GM19455 (cell line): ENCODE measurements at regions not wholly inside any gene's neighbourhood (a gene's known extent, or its start where the extent isn't known, plus 50 kb on each side); places are given as distances from the start of the nearest gene placed in this dataset.
"Not testable (repeated sequence)": the region's sequence is repeated elsewhere in the genome, so short reads cannot be mapped to it uniquely, and the experiment has no call there.

ENCODE experiments used
- ATAC-seq: cut with Tn5 transposase; IDR thresholded peaks from one replicate; pipeline ENCODE4 v1.9.1; 2021; ENCODE audit not compliant: unreplicated experiment

DNA sequence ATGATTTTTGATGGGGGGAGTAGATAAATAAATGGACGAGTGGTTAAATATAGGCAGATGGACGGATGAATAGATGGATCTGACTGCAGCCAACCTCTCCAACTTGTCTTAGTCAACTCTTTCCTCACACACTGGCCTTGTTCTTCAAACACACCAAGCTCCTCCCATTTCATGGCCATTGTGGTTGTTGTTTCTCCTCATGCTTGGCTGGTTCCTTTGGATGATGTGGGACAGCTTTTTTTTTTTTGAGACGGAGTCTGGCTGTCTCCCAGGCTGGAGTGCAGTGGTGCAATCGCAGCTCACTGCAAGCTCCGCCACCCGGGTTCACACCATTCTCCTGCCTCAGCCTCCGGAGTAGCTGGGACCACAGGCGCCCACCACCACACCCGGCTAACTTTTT is 155.2 kb downstream of the ZNF281 start:
- ATAC-seq, result not testable (repeated sequence)

DNA sequence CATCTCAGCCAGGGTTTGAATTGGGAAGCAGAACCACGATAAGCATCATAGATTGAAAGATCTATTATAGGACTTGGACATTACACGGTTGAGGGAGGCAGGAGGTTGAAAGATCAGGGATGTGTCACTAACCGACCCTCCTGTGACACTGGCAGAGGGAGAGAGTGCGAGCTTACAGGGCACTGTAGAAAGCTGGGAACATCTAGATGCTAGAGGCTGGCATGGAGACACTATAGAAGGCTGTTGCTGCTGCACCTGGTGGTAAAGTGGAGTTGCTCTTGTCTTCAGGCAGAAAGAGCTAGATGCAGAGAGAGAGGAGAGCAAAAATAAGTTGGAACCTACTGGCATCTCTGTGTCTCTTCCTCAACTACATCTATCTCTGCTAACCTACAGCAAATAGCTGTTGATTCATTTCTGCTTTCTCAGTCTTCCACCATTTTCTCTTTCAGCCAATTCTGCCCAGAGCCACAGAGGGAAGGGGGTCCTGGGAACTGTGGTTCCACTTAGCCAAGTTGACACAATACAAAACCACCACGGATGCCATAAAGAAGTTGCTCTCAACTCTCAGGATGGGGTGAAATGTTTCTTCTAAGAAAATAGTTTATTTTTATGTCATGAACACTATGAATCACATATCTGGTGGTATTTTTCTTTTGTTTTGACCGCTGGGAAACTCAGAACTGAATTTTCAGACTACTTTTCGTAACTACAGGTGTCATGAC is 155.9 kb downstream of the ZNF281 start:
- no peak for ATAC-seq

DNA sequence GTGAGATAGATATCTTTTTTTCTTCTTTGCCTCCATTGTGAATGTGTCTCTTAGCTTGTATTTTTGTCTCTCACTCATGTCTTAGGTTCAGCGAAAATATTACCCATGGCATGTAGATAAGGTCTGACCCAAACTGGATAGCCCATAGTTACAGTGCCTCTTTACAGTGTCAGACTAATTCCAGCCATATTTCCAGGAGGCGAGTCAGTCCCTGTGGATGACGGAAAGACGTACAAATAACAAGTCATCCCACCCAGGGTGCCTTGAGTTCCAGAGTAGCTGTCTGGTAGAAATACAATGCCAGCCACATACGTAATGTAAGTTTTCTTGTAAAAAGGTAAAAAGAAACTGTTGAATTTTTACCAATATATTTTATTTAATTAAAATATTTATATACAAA is 157.3 kb downstream of the ZNF281 start:
- ATAC-seq, result no peak

DNA sequence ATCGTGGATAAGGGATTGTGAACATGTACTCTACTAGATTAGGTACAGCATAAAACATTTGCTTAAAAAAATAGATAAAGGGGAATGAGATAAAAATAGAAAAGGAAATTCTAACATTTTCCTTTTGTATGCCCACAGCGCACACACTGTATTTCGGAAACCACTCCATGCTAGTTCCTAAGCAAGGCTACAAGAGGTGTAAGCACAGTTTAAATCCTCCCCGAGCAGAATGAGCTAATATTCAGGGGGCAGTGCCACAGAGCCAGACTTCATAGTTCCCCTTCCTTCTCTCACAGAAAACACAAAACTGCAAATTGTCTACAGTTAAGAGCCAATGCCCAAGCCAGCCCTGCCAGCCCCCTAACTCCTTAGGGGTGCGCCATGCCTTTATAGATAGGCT is 159.4 kb downstream of the ZNF281 start:
- ATAC-seq, result no peak

DNA sequence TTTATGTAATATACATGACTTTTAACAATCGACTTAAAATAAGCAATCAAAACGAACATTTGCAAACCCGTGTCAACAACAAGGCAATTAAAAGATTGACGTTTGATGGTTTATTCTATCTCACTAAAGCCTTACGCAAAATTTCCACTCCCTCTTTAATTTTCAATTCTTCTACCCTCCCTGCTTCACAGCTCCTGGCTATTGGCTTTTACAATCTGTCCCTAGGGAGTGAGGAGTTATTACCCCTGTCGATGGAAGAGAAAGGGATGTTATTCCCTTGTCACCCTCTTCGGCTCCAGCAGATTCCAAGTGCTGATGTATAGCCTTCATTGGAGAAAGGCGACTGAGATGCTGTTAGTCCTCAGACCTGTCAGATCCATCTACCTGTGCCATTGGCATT is 161.3 kb downstream of the ZNF281 start:
- no peak for ATAC-seq

DNA sequence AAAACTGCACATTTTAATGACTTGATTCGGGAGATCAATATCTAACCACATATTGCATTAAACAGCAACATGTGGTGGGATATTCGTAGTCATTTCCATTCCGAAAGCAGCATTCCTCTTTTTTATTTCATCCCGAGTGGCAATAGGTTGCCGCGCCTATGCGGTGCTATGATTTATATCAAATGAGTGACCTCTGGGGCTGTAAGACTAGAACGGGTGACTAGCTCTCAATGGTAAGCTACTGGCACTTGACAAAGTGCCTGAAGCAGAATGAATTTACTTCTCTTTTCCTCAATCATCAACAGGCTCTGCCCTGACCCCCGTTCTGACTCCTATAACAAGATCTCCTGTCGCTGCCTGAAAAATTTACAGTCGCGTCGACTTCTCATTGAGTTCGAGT is 162.3 kb downstream of the ZNF281 start:
- no peak for ATAC-seq

DNA sequence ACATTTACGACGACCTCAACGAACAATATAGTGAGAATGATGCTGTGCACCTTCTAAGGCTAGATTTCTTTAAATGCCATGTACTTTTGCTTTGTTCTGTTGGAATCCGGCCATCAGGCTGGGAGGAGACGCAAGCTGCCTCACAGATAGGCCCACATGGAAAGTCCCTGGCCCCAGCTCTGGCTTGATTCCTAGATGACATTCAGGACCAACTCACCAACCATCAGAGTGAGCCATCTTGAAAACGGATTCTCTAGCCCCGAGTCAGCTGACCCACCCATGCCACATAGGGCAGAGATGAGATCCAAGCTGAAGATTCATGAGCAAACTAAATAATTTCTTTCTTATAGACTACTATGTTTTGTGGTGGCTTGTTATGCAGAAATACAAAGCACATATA is 164.4 kb downstream of the ZNF281 start:
- ATAC-seq, result no peak

DNA sequence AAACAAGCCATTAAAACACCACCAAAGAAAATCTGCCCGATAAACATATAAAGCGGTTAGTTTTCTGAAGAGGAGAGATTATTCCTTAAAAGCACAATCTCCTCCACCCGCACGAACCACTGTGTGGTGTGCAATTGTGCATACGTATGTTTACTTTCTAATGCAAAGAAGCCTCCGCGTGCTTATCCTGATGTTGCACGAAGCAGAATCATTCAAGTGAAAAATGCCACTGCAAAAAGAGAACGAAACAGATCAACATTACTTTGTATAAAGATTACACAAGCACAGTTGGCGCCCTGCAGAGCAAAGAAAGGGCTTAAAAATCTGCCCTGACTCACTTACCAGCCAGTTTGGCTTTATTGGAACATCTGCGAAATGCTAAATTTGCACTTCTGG is 166.8 kb downstream of the ZNF281 start:
- ATAC-seq, result no peak

DNA sequence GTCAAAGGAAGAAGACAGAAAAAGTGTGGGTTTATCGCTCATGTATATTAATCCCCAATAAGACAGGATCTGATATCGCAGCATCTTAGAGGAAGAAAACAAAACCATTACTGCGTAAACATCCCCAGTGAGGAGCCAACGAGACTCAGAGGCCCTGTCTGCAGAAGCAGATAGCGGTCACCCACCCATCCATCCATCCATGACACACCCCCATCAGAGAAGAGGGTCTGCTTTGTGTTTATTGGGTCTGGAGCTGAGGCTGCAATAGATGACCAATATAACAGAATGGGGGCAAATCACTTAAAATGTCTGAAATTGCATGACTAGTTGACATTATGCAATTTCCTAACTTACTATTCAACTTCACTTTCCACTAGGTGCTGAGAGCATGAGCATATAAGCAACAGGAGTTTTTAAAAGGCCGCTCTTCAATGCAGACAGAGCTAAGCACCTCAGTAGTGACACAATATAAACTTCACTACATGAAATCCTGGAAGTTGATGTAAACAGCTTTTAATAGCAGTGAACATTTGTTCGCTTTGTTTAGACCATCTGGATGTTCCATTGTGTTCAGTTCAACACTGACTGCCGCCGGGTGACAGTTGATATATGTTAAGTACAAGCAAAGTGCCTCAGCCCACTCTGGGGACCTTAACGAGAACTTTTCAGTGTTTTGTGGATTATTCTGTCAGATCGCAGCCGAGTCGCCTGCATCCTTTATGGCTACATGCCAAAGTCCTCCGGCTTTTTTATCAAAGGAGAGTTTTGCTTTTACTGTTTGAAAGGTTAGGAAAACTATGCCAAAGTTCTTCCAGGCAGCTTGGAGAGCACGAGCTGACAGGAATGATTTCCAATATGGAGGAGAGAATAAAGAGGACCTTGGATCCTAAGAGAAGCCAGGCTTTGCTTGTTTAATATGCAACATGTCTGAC is 167.5 kb downstream of the ZNF281 start:
- ATAC-seq, result no peak

DNA sequence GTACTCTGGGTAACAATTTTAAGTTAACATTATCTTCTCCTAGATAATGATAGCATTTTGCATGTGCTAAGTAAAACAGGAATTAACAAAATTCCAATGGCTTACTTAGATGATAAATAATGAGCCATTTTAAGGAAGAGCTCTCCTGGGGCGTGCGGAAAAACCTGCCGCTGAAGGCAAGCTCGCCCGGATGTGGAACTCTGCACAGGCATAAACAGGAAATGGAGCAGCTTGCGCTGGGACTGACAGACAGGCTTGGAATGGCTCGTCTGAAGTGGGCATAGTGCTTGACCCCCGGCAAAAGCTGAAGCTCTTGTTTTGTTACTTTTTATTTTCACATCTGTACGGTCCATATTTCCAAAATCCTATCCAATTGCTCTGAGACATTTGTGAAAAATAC is 169.2 kb downstream of the ZNF281 start:
- no peak for ATAC-seq

DNA sequence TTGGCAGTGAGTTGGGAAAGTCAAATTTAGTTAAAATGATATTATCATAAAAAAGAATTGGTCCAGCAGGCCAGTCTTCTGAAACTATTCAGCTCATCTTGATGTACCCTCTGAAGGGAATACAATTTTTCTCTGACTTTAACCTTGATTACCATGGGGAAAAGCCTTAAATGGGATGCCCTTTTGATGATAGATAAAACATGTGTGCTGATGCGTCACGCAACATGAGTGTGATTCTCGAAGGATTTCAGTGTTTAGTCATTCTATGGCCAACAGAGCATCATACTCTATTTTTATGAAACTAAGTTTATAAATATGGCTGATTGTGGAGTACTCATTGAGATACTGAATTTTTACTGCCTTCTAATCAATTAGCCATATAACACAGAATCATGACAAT is 171.5 kb downstream of the ZNF281 start:
- no peak for ATAC-seq

DNA sequence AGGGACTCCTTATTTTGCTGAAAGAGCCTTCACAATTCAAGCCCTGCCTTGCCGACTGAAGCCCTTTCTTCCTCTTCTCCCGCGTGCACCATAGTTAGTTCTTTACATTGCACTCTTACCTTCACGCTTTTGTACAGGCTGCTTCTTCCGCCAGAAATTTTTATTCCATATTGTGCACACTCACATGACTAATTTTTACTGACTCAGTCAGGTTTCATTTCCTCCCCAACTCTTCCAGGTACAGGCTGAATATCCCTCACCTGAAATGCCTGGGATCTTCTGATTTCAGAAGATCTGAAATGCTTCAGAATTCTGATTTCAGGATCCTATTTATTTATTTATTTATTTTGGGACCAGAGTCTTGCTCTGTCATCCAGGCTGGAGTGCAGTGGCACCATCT is 172.8 kb downstream of the ZNF281 start:
- ATAC-seq, result no peak

DNA sequence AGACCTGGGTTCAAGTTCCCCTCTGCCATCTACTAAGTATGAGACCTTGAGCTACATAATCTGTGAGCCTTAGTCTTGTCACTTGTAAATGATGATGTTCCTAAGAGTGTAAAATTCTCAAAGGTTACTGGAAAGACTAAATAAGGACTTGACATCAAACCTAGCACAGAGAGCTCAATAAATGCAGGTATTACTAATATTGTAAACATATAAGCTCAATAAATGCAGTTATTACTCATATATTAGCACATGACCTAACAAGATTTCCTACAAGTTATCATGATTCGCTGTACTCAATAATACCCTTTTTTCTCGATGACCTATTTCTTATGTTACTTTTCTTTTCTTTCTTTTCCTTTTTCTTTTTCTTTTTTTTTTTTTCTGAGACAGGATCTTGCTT is 174.9 kb downstream of the ZNF281 start:
- no peak for ATAC-seq

DNA sequence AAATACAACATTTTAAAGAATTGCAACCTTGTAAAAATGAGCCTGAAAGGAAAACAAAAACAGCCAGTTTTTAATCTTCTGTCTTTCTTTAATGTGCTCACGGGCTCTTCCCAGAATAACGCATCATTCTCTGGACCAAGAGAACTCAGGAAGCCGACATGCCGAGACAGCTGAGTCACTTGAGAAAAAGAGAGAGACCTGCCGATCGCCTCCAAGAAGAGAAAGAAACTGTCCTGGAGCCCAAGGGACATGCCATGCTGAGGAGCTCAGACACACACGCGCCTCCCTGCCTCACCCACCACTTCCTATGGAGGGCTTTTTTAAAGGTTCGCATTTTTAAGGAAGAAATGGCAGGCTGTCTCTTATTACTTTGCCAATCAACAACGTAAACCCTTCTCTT is 176.4 kb downstream of the ZNF281 start:
- ATAC-seq, result no peak

DNA sequence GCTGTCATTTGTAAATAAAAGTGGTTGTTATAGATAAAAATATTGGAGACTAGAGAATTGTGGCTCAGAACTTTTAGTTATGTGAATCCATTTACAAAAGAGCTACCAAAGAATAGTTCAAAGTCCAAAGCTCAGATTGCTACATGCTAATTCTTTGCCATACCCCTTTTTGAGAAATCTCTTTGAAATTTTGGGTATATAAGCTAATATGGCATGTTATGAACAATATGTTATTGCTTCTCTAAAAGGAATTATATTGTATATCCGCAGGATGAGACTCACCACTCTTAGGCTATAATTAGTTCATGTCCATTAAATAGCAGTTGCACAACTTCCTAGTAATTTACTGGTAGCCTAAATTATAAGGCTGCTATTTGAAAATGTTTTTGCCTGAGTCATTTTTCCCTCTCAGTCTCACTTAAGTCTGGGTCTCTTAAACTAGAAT is 178.0 kb downstream of the ZNF281 start:
- no peak for ATAC-seq

DNA sequence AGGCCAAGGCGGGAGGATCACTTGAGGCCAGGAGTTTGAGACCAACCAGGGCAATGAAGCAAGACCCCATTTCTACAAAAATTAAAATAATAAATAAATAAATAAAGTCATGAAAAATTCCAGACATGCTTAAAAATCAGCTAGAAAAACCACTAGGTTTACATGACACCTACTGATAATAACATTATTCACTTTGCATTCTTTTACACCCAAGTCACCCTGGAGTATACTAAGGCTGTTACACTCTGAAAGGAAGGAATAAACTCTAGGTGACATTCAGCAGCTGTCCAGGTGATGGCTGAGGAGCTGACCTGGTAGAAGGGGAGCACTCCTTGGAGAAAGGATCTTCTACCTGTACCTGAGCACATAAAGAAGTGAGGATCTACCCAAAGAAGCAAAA is 179.2 kb downstream of the ZNF281 start:
- ATAC-seq, result no peak

DNA sequence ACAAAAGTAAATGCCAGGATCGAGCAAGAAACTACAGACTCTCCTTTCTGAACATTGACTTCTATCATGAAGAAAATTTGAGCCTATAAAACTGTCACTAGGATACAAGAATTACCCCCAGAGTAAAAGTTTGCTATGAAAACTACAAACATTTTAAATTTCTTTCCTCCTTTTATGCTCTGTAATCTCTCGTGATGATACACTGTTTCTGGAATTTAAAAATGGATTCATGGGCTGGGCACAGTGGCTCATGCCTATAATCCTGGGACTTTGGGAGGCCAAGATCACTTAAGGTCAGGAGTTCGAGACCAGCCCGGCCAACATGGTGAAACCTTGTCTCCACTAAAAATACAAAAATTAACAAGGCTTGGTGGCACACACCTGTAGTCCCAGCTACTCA is 181.3 kb downstream of the ZNF281 start:
- no peak for ATAC-seq

DNA sequence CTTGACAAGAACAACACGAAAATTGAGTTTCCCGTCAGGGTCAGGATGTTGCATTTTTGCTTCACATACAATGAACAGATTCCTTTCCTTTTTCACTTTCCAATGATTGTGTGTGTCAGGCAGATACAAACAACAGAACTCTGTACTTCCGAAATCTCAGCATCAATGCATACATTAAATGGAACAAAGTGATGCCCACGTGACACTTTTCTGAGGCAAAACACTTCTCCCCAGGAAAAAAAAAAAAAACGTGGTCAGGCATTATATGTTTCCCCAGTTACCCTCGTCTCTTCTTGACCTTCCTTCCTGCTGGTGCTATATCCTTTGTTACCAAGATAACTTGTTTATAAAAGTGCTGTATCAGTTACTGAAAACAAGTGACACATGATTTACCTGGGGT is 181.8 kb downstream of the ZNF281 start:
- ATAC-seq, result no peak
